ENCODE measurements at regions not wholly inside any gene's neighbourhood (a gene's known extent, or its start where the extent isn't known, plus 50 kb on each side); places are given as distances from the start of the nearest gene placed in this dataset.

DNA sequence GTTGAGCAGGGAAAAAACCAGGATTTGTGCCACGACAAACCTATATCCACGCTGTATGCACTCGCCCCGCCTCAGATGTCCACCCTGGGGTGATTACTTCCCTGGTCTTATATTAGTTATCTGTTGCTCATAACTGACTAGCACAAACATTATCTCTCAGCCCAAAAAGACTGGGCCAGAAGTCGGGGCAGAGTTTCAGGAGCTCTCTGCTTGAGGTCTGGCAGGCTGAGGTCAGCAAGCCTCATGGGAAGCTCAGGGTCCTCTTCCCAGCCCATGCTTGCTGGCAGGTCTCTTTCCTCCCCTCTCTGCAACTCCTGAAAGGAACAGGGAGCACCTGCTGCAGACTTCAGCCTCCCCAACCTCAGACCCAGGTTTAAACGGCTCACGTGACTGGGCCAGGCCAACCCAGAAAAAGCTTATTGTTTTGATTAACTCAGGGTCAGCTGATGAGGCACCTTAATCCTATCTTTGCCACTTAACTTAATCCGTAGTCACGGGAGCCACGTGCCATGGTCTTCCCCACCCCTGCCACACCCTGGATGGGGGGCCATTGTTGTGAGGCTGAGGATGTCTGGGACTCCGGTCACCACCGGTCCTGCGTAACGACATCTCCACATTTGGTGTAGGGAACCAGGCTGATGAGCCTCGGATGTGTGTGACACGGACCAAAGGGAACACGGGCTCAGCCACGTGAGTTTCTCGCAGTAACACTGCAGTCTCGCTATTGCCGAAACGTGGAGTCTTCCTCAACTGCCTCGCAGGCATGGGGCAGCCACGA lies 123.7 kb upstream of the IRX4 start:
- DNase-seq, result no peak
- no peak overlapping the region for H3K27ac ChIP-seq (replicated peaks)
- intact Hi-C loops (cut with micrococcal nuclease), result no loop called here

DNA sequence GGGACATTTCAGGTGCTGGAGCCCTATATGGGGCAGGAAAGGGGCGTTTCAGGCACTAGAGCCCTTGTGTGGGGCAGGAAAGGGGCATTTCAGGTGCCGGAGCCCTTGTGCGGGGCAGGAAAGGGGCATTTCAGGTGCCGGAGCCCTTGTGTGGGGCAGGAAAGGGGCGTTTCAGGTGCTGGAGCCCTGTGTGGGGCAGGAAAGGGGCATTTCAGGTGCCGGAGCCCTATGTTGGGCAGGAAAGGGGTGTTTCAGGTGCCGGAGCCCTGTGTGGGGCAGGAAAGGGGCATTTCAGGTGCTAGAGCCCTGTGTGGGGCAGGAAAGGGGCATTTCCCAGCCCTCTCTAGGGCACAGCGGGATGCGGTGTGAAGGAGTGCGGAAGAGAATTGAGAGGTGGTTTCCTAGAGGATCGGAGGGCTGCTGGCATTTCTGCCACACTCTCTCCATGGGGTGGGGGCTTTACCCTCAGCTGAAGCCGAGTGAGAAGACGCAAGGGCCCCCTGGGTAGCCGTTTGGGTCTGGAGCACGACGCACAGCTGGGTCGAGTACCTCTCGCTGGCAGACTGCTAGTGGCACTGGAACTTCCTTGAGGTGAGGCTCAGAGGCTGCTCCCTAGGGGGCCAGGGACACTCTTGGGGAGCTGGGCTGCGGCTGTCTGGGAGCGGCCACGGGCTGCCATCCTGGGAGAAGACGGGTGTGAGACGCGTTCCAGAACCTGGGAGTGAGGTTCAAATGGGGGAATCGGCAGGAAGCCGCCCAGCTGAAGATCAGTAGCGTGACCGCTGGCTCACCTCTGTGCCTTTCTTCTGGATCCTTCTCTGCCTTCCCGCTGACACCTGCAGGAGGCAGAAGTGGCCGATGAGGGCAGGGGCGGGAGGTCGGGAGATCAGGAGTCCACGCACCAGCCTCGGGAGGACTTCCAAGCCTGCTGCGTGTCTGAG lies 122.6 kb upstream of the IRX4 start:
- TF ChIP-seq CTCF (IDR thresholded peaks at IDR 0.05; ENCODE audit: borderline replicate concordance), result no peak
- Histone ChIP-seq H3K27me3 (ENCODE audit: low read depth) (peaks cover 22% of the 10 kb centered on the region), H3K36me3 (no peaks in the 10 kb centered on the region), H3K4me3 (no peak overlapping the region), H3K9me3 (replicated peaks) (no peaks in the 10 kb centered on the region), H3K27ac (replicated peaks) (no peak overlapping the region), H3K4me1 (peaks cover 17% of the 10 kb centered on the region)
- intact Hi-C loops (cut with micrococcal nuclease), result no loop called here
- DNase-seq, result no peak

More for the DNA sequence above, 123.7 kb upstream of the IRX4 start:
- peaks cover 17% of the 10 kb centered on the region for H3K27me3 ChIP-seq (ENCODE audit: low read depth)
- no peaks in the 10 kb centered on the region for H3K36me3 ChIP-seq
- H3K9me3 ChIP-seq (replicated peaks), result no peaks in the 10 kb centered on the region
- TF ChIP-seq CTCF (IDR thresholded peaks at IDR 0.05; ENCODE audit: borderline replicate concordance), result no peak
- H3K4me3 ChIP-seq, result no peak overlapping the region
- peaks cover 17% of the 10 kb centered on the region for H3K4me1 ChIP-seq

DNA sequence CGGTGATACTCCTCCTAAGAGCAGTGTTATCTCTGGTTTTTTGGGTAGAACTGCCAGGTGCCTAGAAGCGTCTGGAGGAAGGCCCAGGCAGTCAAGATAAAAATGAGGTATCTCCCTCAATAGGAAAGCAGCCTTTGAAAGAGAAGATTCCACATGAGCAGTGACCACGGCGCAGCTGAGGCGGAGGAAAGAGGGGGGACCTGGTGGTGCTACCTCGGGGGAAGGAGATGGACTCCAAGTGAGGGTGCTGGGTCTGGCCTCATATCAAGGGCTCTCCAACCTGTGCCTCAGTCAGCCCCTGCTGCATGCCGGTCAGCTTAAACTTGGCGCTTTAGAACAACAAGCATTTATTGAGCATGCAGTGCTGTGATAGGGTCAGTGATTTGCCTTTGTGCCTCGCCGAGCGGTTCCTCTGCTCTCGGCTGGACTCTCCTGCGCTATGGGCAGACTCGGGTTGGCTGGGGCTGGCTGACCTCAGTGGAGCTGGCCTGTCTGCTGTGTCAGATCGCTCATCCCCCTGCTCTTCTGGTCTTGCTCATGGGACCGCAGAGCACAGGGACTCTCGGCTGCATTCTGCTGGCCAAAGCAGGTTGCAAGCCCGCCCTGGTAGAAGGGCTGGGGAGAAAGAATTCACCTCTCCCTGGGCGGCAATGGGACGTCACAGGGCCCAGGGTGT lies 121.1 kb upstream of the IRX4 start:
- intact Hi-C loops (cut with micrococcal nuclease), result no loop called here
- no peaks in the 10 kb centered on the region for H3K36me3 ChIP-seq
- H3K4me3 ChIP-seq, result no peak overlapping the region
- H3K9me3 ChIP-seq (replicated peaks), result no peaks in the 10 kb centered on the region
- DNase-seq, result no peak
- H3K4me1 ChIP-seq, result peaks cover 15% of the 10 kb centered on the region
- peaks cover 22% of the 10 kb centered on the region for H3K27me3 ChIP-seq (ENCODE audit: low read depth)
- no peak for TF ChIP-seq CTCF (IDR thresholded peaks at IDR 0.05; ENCODE audit: borderline replicate concordance)
- no peak overlapping the region for H3K27ac ChIP-seq (replicated peaks)

- H3K4me3 ChIP-seq, result no peak overlapping the region
- H3K36me3 ChIP-seq, result no peaks in the 10 kb centered on the region
- H3K9me3 ChIP-seq (replicated peaks), result no peaks in the 10 kb centered on the region
- H3K4me1 ChIP-seq, result peaks cover 9% of the 10 kb centered on the region
- peaks cover 22% of the 10 kb centered on the region for H3K27me3 ChIP-seq (ENCODE audit: low read depth)
- DNase-seq, result no peak
- intact Hi-C loops (cut with micrococcal nuclease), result no loop called here
- TF ChIP-seq CTCF (IDR thresholded peaks at IDR 0.05; ENCODE audit: borderline replicate concordance), result no peak
- no peak overlapping the region for H3K27ac ChIP-seq (replicated peaks)
These were observed 120.5 kb upstream of the IRX4 start for GRCh38 chr5:2003206-2003605.

DNA sequence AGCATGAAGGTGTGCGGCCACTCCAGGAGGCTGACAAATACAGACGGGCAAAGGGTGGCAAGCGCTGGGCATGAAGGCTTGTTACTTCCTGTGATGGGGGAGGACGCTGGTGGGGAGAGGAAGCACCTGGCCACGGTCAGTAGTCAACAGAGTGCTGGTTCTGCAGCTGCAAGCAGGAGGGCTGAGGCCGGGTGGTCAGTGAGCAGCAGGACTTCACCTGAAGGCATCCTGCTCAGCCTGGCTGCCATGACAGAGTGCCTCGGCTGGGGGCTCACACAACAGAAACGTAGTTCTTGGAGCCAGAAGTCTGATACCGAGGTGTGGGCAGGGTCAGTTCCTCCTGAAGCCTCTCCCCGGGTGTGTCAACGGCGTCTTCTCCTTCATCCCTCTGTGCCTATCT lies 118.6 kb upstream of the IRX4 start:
- Histone ChIP-seq H3K27ac (replicated peaks) (no peak overlapping the region), H3K27me3 (ENCODE audit: low read depth) (peaks cover 22% of the 10 kb centered on the region)
- no peak for TF ChIP-seq CTCF (IDR thresholded peaks at IDR 0.05; ENCODE audit: borderline replicate concordance)

More for the DNA sequence above, 118.6 kb upstream of the IRX4 start:
- no peaks in the 10 kb centered on the region for H3K9me3 ChIP-seq (replicated peaks)
- no peaks in the 10 kb centered on the region for H3K4me1 ChIP-seq
- no peak overlapping the region for H3K4me3 ChIP-seq
- no peaks in the 10 kb centered on the region for H3K36me3 ChIP-seq
- no peak for DNase-seq
- intact Hi-C loops (cut with micrococcal nuclease), result no loop called here

Data from left ventricle myocardium inferior (tissue), 1 donor.